SK-N-SH treated with all-trans-retinoic acid at 6 μM for 48 hours (cell line): ENCODE measurements at regions not wholly inside any gene's neighbourhood (a gene's known extent, or its start where the extent isn't known, plus 50 kb on each side); places are given as distances from the start of the nearest gene placed in this dataset.

ENCODE experiments used
- ATAC-seq: fragments of 200-7000 bp; cut with Tn5 transposase; 3 replicates; pipeline ENCODE4 v1.9.1; 2020; ENCODE audit warnings: mild to moderate bottlenecking, moderate library complexity
- ARNTL ChIP-seq: fragments of 450-650 bp; formaldehyde crosslinking; IDR thresholded peaks from 2 replicates; pipeline ENCODE4 v1.5.0; 2020; ENCODE audit warnings: low read depth, mild to moderate bottlenecking, moderate library complexity, borderline replicate concordance
- ESRRG ChIP-seq: fragments of 250-450 bp; sonication (Bioruptor Pico); IDR thresholded peaks from 2 replicates; pipeline ENCODE4 v1.6.1; 2021; ENCODE audit warnings: mild to moderate bottlenecking
- GLIS3 ChIP-seq: fragments of 250-450 bp; sonication (Bioruptor Pico); IDR thresholded peaks from 2 replicates; pipeline ENCODE4 v1.5.0; 2020; ENCODE audit warnings: mild to moderate bottlenecking, moderate library complexity
- ISL1 ChIP-seq: fragments of 250-450 bp; sonication (Bioruptor Pico); IDR thresholded peaks from 2 replicates; pipeline ENCODE4 v2.1.2; 2022; ENCODE audit warnings: mild to moderate bottlenecking, moderate library complexity
- PPARA ChIP-seq: fragments of 250-450 bp; sonication (Bioruptor Pico); IDR thresholded peaks from 2 replicates; pipeline ENCODE4 v1.5.0; 2020; ENCODE audit warnings: mild to moderate bottlenecking, borderline replicate concordance
- RARB ChIP-seq: fragments of 250-450 bp; sonication (Bioruptor Pico); IDR thresholded peaks from 2 replicates; pipeline ENCODE4 v1.8.0; 2021; ENCODE audit warnings: mild to moderate bottlenecking, moderate library complexity
- SNAI2 ChIP-seq: fragments of 250-450 bp; sonication (Bioruptor Pico); IDR thresholded peaks from 2 replicates; pipeline ENCODE4 v1.5.0; 2020; ENCODE audit warnings: mild to moderate bottlenecking, moderate library complexity
- TCF4 ChIP-seq: fragments of 250-450 bp; sonication (Bioruptor Pico); IDR thresholded peaks from 2 replicates; pipeline ENCODE4 v1.8.0; 2021; ENCODE audit warnings: mild to moderate bottlenecking, moderate library complexity, borderline replicate concordance
- TOX ChIP-seq: fragments of 250-450 bp; sonication (Bioruptor Pico); IDR thresholded peaks from 2 replicates; pipeline ENCODE4 v1.8.0; 2021; ENCODE audit warnings: mild to moderate bottlenecking, moderate library complexity, borderline replicate concordance
- ZFP30 ChIP-seq: fragments of 450-650 bp; formaldehyde crosslinking; IDR thresholded peaks from 2 replicates; pipeline ENCODE4 v1.5.0; 2022; ENCODE audit warnings: mild to moderate bottlenecking, moderate library complexity
- ZNF70 ChIP-seq: fragments of 450-650 bp; formaldehyde crosslinking; IDR thresholded peaks from 2 replicates; pipeline ENCODE4 v1.5.0; 2020; ENCODE audit warnings: mild to moderate bottlenecking, moderate library complexity
- ZNF8 ChIP-seq: fragments of 450-650 bp; formaldehyde crosslinking; IDR thresholded peaks from 2 replicates; pipeline ENCODE4 v1.5.0; 2020; ENCODE audit warnings: mild to moderate bottlenecking, moderate library complexity
- TF ChIP-seq, protein P1 (sequence below): fragments of 250-450 bp; sonication (Bioruptor Pico); IDR thresholded peaks from 2 replicates; pipeline ENCODE4 v1.5.0; 2020; ENCODE audit warnings: mild to moderate bottlenecking, moderate library complexity
- TF ChIP-seq, protein P2 (sequence below): fragments of 250-450 bp; sonication (Bioruptor Pico); IDR thresholded peaks from 2 replicates; pipeline ENCODE4 v1.5.1; 2021; ENCODE audit warnings: mild to moderate bottlenecking, moderate library complexity
- TF ChIP-seq, protein P3 (sequence below): fragments of 250-450 bp; sonication (Bioruptor Pico); IDR thresholded peaks from 2 replicates; pipeline ENCODE4 v1.8.0; 2021; ENCODE audit warnings: low read depth, mild to moderate bottlenecking, moderate library complexity, borderline replicate concordance
- TF ChIP-seq, protein P4 (sequence below): fragments of 250-450 bp; sonication (Bioruptor Pico); IDR thresholded peaks from 2 replicates; pipeline ENCODE4 v1.8.0; 2020; ENCODE audit warnings: mild to moderate bottlenecking, moderate library complexity, borderline replicate concordance

DNA sequence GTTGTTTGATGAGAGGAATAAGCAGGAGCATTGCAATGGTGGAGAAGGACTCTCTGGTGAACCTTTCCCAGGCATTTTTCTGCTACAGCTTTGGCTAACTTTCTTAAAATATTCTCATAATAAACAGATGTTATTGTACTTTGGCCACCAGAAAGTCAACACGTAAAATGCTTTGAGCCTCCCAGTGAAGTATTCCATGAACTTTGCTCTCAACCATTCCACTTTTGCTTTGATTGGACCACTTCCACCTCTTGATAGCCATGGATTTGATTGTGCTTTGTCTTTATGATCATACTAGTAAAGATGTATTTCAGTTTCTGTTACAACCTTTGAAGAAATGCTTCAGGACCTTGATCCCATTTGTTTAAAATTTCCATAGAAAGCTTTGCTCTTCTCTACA is 241.1 kb downstream of the TENT5A start (continued):
- TF ChIP-seq, protein P1, sequence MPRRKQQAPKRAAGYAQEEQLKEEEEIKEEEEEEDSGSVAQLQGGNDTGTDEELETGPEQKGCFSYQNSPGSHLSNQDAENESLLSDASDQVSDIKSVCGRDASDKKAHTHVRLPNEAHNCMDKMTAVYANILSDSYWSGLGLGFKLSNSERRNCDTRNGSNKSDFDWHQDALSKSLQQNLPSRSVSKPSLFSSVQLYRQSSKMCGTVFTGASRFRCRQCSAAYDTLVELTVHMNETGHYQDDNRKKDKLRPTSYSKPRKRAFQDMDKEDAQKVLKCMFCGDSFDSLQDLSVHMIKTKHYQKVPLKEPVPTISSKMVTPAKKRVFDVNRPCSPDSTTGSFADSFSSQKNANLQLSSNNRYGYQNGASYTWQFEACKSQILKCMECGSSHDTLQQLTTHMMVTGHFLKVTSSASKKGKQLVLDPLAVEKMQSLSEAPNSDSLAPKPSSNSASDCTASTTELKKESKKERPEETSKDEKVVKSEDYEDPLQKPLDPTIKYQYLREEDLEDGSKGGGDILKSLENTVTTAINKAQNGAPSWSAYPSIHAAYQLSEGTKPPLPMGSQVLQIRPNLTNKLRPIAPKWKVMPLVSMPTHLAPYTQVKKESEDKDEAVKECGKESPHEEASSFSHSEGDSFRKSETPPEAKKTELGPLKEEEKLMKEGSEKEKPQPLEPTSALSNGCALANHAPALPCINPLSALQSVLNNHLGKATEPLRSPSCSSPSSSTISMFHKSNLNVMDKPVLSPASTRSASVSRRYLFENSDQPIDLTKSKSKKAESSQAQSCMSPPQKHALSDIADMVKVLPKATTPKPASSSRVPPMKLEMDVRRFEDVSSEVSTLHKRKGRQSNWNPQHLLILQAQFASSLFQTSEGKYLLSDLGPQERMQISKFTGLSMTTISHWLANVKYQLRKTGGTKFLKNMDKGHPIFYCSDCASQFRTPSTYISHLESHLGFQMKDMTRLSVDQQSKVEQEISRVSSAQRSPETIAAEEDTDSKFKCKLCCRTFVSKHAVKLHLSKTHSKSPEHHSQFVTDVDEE (CRISPR knock-in tag) = no peak
- no peak for TF ChIP-seq GLIS3 (CRISPR knock-in tag)

DNA sequence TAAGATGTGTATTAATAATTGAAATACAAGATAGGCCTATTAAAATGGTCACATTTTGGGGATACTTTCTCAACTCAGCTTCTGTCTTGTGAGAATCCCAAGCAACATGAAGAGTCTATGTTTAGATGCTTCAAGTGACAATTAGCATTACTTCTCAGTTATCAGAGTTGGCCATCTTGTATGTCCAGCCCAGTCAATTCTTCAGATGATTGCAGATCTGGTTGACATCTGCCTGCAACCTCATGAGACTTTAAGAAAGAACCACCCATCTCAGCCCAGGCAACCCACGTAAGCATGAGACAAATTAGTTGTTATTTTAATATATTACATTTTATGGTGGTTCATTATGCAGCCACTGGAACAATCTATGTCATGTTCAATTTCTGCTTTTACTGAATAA is 256.5 kb downstream of the TENT5A start:
- TF ChIP-seq SNAI2 (CRISPR knock-in tag) (no peak), TCF4 (CRISPR knock-in tag) (no peak)
- TF ChIP-seq, all 23 proteins: peak for 0
- ATAC-seq = no peak

DNA sequence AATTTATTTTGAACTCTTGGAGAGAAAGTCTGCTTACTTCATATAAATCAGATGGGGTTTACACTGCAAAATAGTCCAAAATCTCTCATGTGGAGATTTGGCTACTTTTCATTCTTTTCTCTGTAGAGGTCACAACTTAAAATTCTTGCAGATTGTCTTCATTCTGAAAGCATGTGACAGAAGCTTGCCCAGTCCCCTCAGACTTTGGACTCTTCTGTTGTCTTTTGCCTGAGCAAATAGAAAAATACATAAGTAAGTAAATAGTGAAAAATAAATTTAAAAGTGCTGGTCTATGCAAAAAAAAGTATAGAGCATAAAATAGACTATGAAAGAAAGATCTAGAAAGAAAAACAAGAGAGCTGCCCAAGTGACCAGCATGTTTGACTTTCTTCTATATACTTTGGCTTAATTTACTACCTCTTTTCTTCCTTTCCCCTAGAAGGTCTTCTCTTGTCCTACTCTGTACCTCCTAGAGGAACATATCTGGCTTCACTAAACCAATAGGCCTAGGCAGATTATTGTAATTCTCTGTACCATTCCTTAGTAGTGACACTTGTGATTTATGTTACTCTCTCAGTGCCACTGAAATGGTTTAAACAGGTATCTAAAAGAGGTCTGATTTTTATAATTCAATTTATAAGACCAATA is 260.9 kb downstream of the TENT5A start:
- TF ChIP-seq, protein P2, sequence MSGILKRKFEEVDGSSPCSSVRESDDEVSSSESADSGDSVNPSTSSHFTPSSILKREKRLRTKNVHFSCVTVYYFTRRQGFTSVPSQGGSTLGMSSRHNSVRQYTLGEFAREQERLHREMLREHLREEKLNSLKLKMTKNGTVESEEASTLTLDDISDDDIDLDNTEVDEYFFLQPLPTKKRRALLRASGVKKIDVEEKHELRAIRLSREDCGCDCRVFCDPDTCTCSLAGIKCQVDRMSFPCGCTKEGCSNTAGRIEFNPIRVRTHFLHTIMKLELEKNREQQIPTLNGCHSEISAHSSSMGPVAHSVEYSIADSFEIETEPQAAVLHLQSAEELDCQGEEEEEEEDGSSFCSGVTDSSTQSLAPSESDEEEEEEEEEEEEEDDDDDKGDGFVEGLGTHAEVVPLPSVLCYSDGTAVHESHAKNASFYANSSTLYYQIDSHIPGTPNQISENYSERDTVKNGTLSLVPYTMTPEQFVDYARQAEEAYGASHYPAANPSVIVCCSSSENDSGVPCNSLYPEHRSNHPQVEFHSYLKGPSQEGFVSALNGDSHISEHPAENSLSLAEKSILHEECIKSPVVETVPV = no peak
- TF ChIP-seq, protein P1 (CRISPR knock-in tag) = no peak
- TF ChIP-seq, protein P3, sequence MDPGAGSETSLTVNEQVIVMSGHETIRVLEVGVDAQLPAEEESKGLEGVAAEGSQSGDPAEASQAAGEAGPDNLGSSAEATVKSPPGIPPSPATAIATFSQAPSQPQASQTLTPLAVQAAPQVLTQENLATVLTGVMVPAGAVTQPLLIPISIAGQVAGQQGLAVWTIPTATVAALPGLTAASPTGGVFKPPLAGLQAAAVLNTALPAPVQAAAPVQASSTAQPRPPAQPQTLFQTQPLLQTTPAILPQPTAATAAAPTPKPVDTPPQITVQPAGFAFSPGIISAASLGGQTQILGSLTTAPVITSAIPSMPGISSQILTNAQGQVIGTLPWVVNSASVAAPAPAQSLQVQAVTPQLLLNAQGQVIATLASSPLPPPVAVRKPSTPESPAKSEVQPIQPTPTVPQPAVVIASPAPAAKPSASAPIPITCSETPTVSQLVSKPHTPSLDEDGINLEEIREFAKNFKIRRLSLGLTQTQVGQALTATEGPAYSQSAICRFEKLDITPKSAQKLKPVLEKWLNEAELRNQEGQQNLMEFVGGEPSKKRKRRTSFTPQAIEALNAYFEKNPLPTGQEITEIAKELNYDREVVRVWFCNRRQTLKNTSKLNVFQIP (CRISPR knock-in tag) = no peak
- TF ChIP-seq ZNF8 (CRISPR knock-in tag) = no peak
- TF ChIP-seq TOX = no peak
- TF ChIP-seq, protein P4, sequence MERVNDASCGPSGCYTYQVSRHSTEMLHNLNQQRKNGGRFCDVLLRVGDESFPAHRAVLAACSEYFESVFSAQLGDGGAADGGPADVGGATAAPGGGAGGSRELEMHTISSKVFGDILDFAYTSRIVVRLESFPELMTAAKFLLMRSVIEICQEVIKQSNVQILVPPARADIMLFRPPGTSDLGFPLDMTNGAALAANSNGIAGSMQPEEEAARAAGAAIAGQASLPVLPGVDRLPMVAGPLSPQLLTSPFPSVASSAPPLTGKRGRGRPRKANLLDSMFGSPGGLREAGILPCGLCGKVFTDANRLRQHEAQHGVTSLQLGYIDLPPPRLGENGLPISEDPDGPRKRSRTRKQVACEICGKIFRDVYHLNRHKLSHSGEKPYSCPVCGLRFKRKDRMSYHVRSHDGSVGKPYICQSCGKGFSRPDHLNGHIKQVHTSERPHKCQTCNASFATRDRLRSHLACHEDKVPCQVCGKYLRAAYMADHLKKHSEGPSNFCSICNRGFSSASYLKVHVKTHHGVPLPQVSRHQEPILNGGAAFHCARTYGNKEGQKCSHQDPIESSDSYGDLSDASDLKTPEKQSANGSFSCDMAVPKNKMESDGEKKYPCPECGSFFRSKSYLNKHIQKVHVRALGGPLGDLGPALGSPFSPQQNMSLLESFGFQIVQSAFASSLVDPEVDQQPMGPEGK (CRISPR knock-in tag) = no peak
- no peak for TF ChIP-seq ISL1
- TF ChIP-seq ZNF70 (CRISPR knock-in tag) = no peak
- no peak for TF ChIP-seq SNAI2 (CRISPR knock-in tag)
- TF ChIP-seq, all 23 proteins: peak for 0
- ATAC-seq = no peak

DNA sequence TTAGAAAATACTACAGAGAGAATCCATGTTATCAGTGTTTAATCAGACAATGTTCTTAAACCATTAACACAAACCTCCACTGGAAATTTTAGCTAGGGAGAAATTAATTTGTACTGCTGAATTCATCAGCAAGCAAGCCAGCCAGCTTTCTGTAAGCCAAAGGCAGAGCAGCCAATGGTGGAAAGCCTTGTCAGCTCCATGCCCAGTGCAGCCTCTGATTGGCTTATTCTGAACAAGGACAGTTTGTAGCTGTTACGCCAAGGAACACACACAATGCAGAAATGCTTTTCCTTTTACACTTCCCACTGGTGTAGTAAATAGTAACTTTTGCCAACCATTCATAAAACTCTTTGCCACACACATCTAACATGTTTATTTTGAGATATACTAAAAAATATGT is 265.0 kb downstream of the TENT5A start:
- no peak for ATAC-seq
- no peak for TF ChIP-seq ISL1
- TF ChIP-seq ZFP30 = no peak
- TF ChIP-seq, protein P4 (CRISPR knock-in tag) = no peak
- TF ChIP-seq PPARA (CRISPR knock-in tag) = no peak
- TF ChIP-seq, protein P3 (CRISPR knock-in tag) = no peak
- TF ChIP-seq, protein P1 (CRISPR knock-in tag) = no peak
- no peak for TF ChIP-seq RARB
- no peak for TF ChIP-seq ESRRG
- no peak for TF ChIP-seq TOX
- no peak for TF ChIP-seq ARNTL (CRISPR knock-in tag)
